ENCODE measurements at regions not wholly inside any gene's neighbourhood (a gene's known extent, or its start where the extent isn't known, plus 50 kb on each side); places are given as distances from the start of the nearest gene placed in this dataset.

- Histone ChIP-seq H3K79me2 (ENCODE audit: insufficient read depth, low read length) (no peaks in the 10 kb centered on the region), H3K36me3 (ENCODE audit: insufficient read depth, low read length) (no peaks in the 10 kb centered on the region), H3K4me2 (ENCODE audit: low read length) (no peak overlapping the region), H3K9me2 (ENCODE audit: low read depth, low read length) (no peaks in the 10 kb centered on the region), H2AFZ (ENCODE audit: low read length) (no peak overlapping the region), H3F3A (ENCODE audit: insufficient read depth, low read length) (no peaks in the 10 kb centered on the region), H3K4me3 (ENCODE audit: low read depth, low read length, poor library complexity, severe bottlenecking) (no peak overlapping the region), H3K4me1 (ENCODE audit: insufficient read depth, low read length, severe bottlenecking) (no peaks in the 10 kb centered on the region), H3K9ac (ENCODE audit: low read length) (no peak overlapping the region), H3K27ac (ENCODE audit: low read depth, low read length, poor library complexity, severe bottlenecking) (no peak overlapping the region), H3K27me3 (ENCODE audit: insufficient read depth, low read length) (no peaks in the 10 kb centered on the region), H3K9me3 (ENCODE audit: low read length) (no peaks in the 10 kb centered on the region), H4K20me1 (ENCODE audit: insufficient read depth, low read length) (no peaks in the 10 kb centered on the region)
- TF ChIP-seq EZH2 (IDR thresholded peaks at IDR 0.05; ENCODE audit: borderline replicate concordance, low read length), result no peak
- TF ChIP-seq, protein P1, sequence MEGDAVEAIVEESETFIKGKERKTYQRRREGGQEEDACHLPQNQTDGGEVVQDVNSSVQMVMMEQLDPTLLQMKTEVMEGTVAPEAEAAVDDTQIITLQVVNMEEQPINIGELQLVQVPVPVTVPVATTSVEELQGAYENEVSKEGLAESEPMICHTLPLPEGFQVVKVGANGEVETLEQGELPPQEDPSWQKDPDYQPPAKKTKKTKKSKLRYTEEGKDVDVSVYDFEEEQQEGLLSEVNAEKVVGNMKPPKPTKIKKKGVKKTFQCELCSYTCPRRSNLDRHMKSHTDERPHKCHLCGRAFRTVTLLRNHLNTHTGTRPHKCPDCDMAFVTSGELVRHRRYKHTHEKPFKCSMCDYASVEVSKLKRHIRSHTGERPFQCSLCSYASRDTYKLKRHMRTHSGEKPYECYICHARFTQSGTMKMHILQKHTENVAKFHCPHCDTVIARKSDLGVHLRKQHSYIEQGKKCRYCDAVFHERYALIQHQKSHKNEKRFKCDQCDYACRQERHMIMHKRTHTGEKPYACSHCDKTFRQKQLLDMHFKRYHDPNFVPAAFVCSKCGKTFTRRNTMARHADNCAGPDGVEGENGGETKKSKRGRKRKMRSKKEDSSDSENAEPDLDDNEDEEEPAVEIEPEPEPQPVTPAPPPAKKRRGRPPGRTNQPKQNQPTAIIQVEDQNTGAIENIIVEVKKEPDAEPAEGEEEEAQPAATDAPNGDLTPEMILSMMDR (IDR thresholded peaks at IDR 0.05; ENCODE audit: low read length), result no peak
These were observed 114.8 kb upstream of the RASA1 start for GRCh38 chr5:87152886-87153285.

DNA sequence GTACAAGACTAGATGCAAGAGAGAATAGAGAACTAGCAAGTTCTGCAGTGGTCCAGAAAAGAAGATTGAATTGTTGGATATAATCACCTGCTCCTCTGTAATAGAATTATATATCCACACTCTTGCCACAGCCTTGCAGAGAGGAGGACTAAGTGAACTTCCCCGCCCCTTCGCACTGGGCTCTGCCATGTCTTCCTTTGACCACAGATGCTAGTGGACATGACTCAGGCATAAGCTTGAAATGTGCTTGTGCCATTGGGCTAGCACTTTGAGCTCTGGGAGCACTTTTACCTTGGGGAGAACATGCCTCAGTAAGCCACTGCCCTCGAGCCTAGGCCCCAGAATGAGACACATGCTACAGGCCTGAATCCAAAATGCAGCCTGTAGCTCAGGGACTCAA is 113.5 kb upstream of the RASA1 start:
- Histone ChIP-seq H3K4me2 (ENCODE audit: low read length) (no peak overlapping the region), H3F3A (ENCODE audit: insufficient read depth, low read length) (no peaks in the 10 kb centered on the region), H3K9me2 (ENCODE audit: low read depth, low read length) (no peaks in the 10 kb centered on the region), H3K27ac (ENCODE audit: low read depth, low read length, poor library complexity, severe bottlenecking) (no peak overlapping the region), H3K27me3 (ENCODE audit: insufficient read depth, low read length) (no peaks in the 10 kb centered on the region), H3K79me2 (ENCODE audit: insufficient read depth, low read length) (no peaks in the 10 kb centered on the region), H3K9me3 (ENCODE audit: low read length) (no peaks in the 10 kb centered on the region), H3K36me3 (ENCODE audit: insufficient read depth, low read length) (no peaks in the 10 kb centered on the region), H2AFZ (ENCODE audit: low read length) (no peak overlapping the region), H3K4me1 (ENCODE audit: insufficient read depth, low read length, severe bottlenecking) (no peaks in the 10 kb centered on the region), H3K4me3 (ENCODE audit: low read depth, low read length, poor library complexity, severe bottlenecking) (no peak overlapping the region), H4K20me1 (ENCODE audit: insufficient read depth, low read length) (no peaks in the 10 kb centered on the region), H3K9ac (ENCODE audit: low read length) (no peak overlapping the region)
- TF ChIP-seq, protein P1 (IDR thresholded peaks at IDR 0.05; ENCODE audit: low read length), result no peak
- no peak for TF ChIP-seq EZH2 (IDR thresholded peaks at IDR 0.05; ENCODE audit: borderline replicate concordance, low read length)

GRCh38 chr5:87155106-87155505 is 112.6 kb upstream of the RASA1 start:
- Histone ChIP-seq H4K20me1 (ENCODE audit: insufficient read depth, low read length) (no peaks in the 10 kb centered on the region), H3K9ac (ENCODE audit: low read length) (no peak overlapping the region), H3K4me1 (ENCODE audit: insufficient read depth, low read length, severe bottlenecking) (no peaks in the 10 kb centered on the region)

More at GRCh38 chr5:87155106-87155505, 112.6 kb upstream of the RASA1 start:
- Histone ChIP-seq H2AFZ (ENCODE audit: low read length) (no peak overlapping the region), H3F3A (ENCODE audit: insufficient read depth, low read length) (no peaks in the 10 kb centered on the region), H3K4me2 (ENCODE audit: low read length) (no peak overlapping the region), H3K36me3 (ENCODE audit: insufficient read depth, low read length) (no peaks in the 10 kb centered on the region), H3K27ac (ENCODE audit: low read depth, low read length, poor library complexity, severe bottlenecking) (no peak overlapping the region), H3K4me3 (ENCODE audit: low read depth, low read length, poor library complexity, severe bottlenecking) (no peak overlapping the region), H3K9me2 (ENCODE audit: low read depth, low read length) (no peaks in the 10 kb centered on the region), H3K79me2 (ENCODE audit: insufficient read depth, low read length) (no peaks in the 10 kb centered on the region), H3K27me3 (ENCODE audit: insufficient read depth, low read length) (no peaks in the 10 kb centered on the region), H3K9me3 (ENCODE audit: low read length) (no peaks in the 10 kb centered on the region)
- TF ChIP-seq EZH2 (IDR thresholded peaks at IDR 0.05; ENCODE audit: borderline replicate concordance, low read length), result no peak
- TF ChIP-seq, protein P1 (IDR thresholded peaks at IDR 0.05; ENCODE audit: low read length), result no peak
